H1 (cell line): ENCODE measurements at regions not wholly inside any gene's neighbourhood (a gene's known extent, or its start where the extent isn't known, plus 50 kb on each side); places are given as distances from the start of the nearest gene placed in this dataset.
"Not testable (repeated sequence)": the region's sequence is repeated elsewhere in the genome, so short reads cannot be mapped to it uniquely, and the experiment has no call there.

ENCODE experiments used
- CTCF ChIA-PET: fragments of 300-600 bp; sonication (Branson Sonifier 250); formaldehyde crosslinking; loops from one replicate; lab custom pipeline; 2021; ENCODE audit not compliant: partially characterized antibody; lab: Charles Lee
- POLR2A ChIA-PET: fragments of 300-600 bp; sonication (Branson Sonifier 250); formaldehyde crosslinking; loops from one replicate; lab custom pipeline; 2021; ENCODE audit warnings: inconsistent platforms; ENCODE audit not compliant: partially characterized antibody; lab: Charles Lee
- DNase-seq, 2 experiments: peaks; one replicate each; pipeline versions ENCODE4 v3.0.0 to v3.0.0-alpha.2; 2010 to 2022; ENCODE audit warnings: low spot score in 2 of 2, low read depth in 1 of 2, mixed read lengths in 1 of 2
- FAIRE-seq: peaks from 2 replicates; lab custom pipeline; 2011; peaks lifted over from hg19 to GRCh38; lab: Jason Lieb, UNC
- H2AFZ ChIP-seq: 2 replicates; pipeline ENCODE4 v1.8.1; 2012; ENCODE audit warnings: low read length, inconsistent platforms
- H2AK5ac ChIP-seq: 2 replicates; pipeline ENCODE4 v1.6.1; 2013; ENCODE audit warnings: low read depth, low read length
- H2BK120ac ChIP-seq: replicated peaks from 2 replicates; pipeline ENCODE3; 2013; ENCODE audit warnings: low read depth, low read length, inconsistent platforms
- H2BK12ac ChIP-seq: 2 replicates; pipeline ENCODE4 v1.6.1; 2013; ENCODE audit warnings: low read depth, low read length
- H2BK15ac ChIP-seq: 2 replicates; pipeline ENCODE4 v1.6.1; 2013; ENCODE audit warnings: low read length
- H2BK20ac ChIP-seq: 2 replicates; pipeline ENCODE4 v1.6.1; 2013; ENCODE audit warnings: low read length
- H2BK5ac ChIP-seq: 2 replicates; pipeline ENCODE4 v1.6.1; 2013; ENCODE audit warnings: low read depth, low read length
- H3K14ac ChIP-seq: 2 replicates; pipeline ENCODE4 v1.6.1; 2013; ENCODE audit warnings: inconsistent platforms; ENCODE audit not compliant: insufficient read length
- H3K18ac ChIP-seq: 2 replicates; pipeline ENCODE4 v1.6.1; 2013; ENCODE audit warnings: low read length; ENCODE audit errors: extremely low read depth
- H3K23ac ChIP-seq: 2 replicates; pipeline ENCODE4 v1.6.1; 2013; ENCODE audit warnings: inconsistent platforms; ENCODE audit not compliant: insufficient read length
- H3K23me2 ChIP-seq: 2 replicates; pipeline ENCODE4 v1.6.1; 2013; ENCODE audit warnings: low read depth, low read length
- H3K27ac ChIP-seq: 2 replicates; pipeline ENCODE4 v1.6.1; 2011; ENCODE audit warnings: low read depth, low read length, inconsistent platforms
- H3K27me3 ChIP-seq, 4 experiments: replicated peaks in 1 of 4; 1 replicate in 1 of 4; 2 replicates in 3 of 4; pipeline versions ENCODE4 v1.6.1 to v1.8.1; 2011 to 2013; ENCODE audit warnings: low read length in 3 of 4, mild to moderate bottlenecking in 3 of 4, inconsistent platforms in 2 of 4, mixed read lengths in 2 of 4, moderate library complexity in 1 of 4; ENCODE audit not compliant: control insufficient read depth in 3 of 4, insufficient read depth in 3 of 4; ENCODE audit errors: extremely low read depth in 1 of 4
- H3K36me3 ChIP-seq, 4 experiments: 2 replicates each; pipeline versions ENCODE4 v1.6.1 to v1.8.1; 2011 to 2013; ENCODE audit warnings: mild to moderate bottlenecking in 4 of 4, low read length in 3 of 4, moderate library complexity in 2 of 4, control low read depth in 1 of 4, inconsistent platforms in 1 of 4; ENCODE audit not compliant: insufficient read depth in 4 of 4, control insufficient read depth in 2 of 4
- H3K4ac ChIP-seq: replicated peaks from 2 replicates; pipeline ENCODE3; 2013; ENCODE audit warnings: low read length, low read depth, mixed read lengths, inconsistent platforms; ENCODE audit not compliant: insufficient read length
- H3K4me1 ChIP-seq, 4 experiments: replicated peaks in 1 of 4; 1 replicate in 1 of 4; 2 replicates in 3 of 4; pipeline versions ENCODE4 v1.6.1 to v1.8.1; 2011 to 2013; ENCODE audit warnings: low read length in 3 of 4, inconsistent platforms in 2 of 4, mixed read lengths in 1 of 4; ENCODE audit not compliant: insufficient read depth in 4 of 4, control insufficient read depth in 3 of 4
- H3K4me2 ChIP-seq, 2 experiments: 2 replicates each; pipeline versions ENCODE4 v1.6.1 to v1.8.1; 2011 to 2013; ENCODE audit warnings: low read depth in 2 of 2, low read length in 2 of 2, control low read depth in 1 of 2, inconsistent platforms in 1 of 2, mild to moderate bottlenecking in 1 of 2; ENCODE audit not compliant: insufficient read depth in 1 of 2
- H3K4me3 ChIP-seq, 4 experiments: fragments of 200-600, 300-600 bp in 1 of 4; sonication (generic), shearing (Covaris generic), sonication (Bioruptor Twin) in 1 of 4; 2 replicates each; pipeline versions ENCODE4 v1.5.1 to v1.8.1; 2011 to 2016; ENCODE audit warnings: low read length in 4 of 4, low read depth in 3 of 4, control low read depth in 2 of 4, inconsistent platforms in 2 of 4, mild to moderate bottlenecking in 2 of 4, mixed read lengths in 1 of 4, moderate library complexity in 1 of 4; ENCODE audit not compliant: insufficient read depth in 2 of 4; ENCODE audit errors: extremely low read depth in 1 of 4
- H3K56ac ChIP-seq: replicated peaks from 2 replicates; pipeline ENCODE3; 2013; ENCODE audit warnings: low read depth, mild to moderate bottlenecking, mixed read lengths, low read length, inconsistent platforms; ENCODE audit not compliant: insufficient read length
- H3K79me1 ChIP-seq: 2 replicates; pipeline ENCODE4 v1.6.1; 2013; ENCODE audit warnings: low read depth, low read length, control low read depth
- H3K79me2 ChIP-seq, 2 experiments: 2 replicates each; pipeline versions ENCODE4 v1.6.1 to v1.8.1; 2012 to 2013; ENCODE audit warnings: low read length in 2 of 2, mild to moderate bottlenecking in 2 of 2, inconsistent platforms in 1 of 2; ENCODE audit not compliant: insufficient read depth in 2 of 2, control insufficient read depth in 1 of 2
- H3K9ac ChIP-seq, 4 experiments: replicated peaks in 1 of 4; 1 replicate in 1 of 4; 2 replicates in 3 of 4; pipeline versions ENCODE4 v1.6.1 to v1.8.1; 2011 to 2013; ENCODE audit warnings: low read depth in 3 of 4, low read length in 3 of 4, control low read depth in 2 of 4, mild to moderate bottlenecking in 2 of 4, moderate library complexity in 2 of 4, inconsistent platforms in 1 of 4; ENCODE audit errors: extremely low read depth in 1 of 4
- H3K9me3 ChIP-seq, 2 experiments: 2 replicates each; pipeline versions ENCODE4 v1.6.1 to v1.8.1; 2012 to 2013; ENCODE audit warnings: mild to moderate bottlenecking in 2 of 2, moderate library complexity in 2 of 2, control low read depth in 1 of 2, inconsistent platforms in 1 of 2, low read depth in 1 of 2, low read length in 1 of 2, mixed read lengths in 1 of 2; ENCODE audit not compliant: insufficient read depth in 2 of 2
- H4K20me1 ChIP-seq, 2 experiments: replicated peaks in 1 of 2; 2 replicates each; pipeline versions ENCODE3 to v1.8.1; 2011 to 2013; ENCODE audit warnings: inconsistent platforms in 2 of 2, low read length in 2 of 2, mild to moderate bottlenecking in 1 of 2; ENCODE audit not compliant: insufficient read depth in 2 of 2, control insufficient read depth in 1 of 2
- H4K5ac ChIP-seq: 2 replicates; pipeline ENCODE4 v1.6.1; 2013; ENCODE audit warnings: low read length, low read depth, mixed read lengths, inconsistent platforms; ENCODE audit not compliant: insufficient read length
- H4K8ac ChIP-seq: 2 replicates; pipeline ENCODE4 v1.8.0; 2013; ENCODE audit warnings: mild to moderate bottlenecking, moderate library complexity, low read length, inconsistent platforms; ENCODE audit not compliant: insufficient read depth; ENCODE audit errors: extremely low read depth
- H4K91ac ChIP-seq: replicated peaks from 2 replicates; pipeline ENCODE3; 2013; ENCODE audit warnings: low read length, mixed read lengths, inconsistent platforms; ENCODE audit not compliant: insufficient read length
- WGBS, 2 experiments: shearing (Covaris generic) in 1 of 2; methylation state at CpG; one replicate each; pipeline versions ENCODE4 v1.1.6 to v1.1.7; 2013 to 2015; ENCODE audit warnings: low lambda C conversion rate in 2 of 2, mixed read lengths in 2 of 2, inconsistent platforms in 1 of 2, low coverage in 1 of 2, missing lambda C conversion rate in 1 of 2; ENCODE audit not compliant: insufficient replicate concordance in 2 of 2, insufficient coverage in 1 of 2, insufficient read length in 1 of 2; ENCODE audit errors: extremely low coverage in 1 of 2, missing lambda C conversion rate in 1 of 2; 5-methylcytosine and 5-hydroxymethylcytosine counted together

DNA sequence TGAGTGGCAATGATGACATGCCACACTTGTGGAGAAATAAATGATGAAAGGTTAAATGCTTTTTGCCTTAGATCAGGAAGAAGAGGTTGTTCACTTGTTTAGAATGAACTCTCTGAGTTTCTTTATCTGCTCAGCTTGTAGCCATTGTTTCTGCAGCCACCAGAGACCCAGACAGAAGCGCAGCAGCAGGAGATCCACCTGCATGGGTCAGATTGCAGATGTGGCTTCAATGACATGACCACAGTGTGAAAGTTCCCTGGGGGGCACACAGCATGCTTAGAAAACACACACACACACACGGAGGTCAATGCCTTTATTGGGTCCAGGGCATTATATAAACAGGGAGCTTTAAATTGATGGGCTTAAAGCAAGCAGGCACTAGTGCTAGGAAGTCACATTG is 129.0 kb upstream of the ZNF658 start:
- H2BK15ac ChIP-seq, H3K23ac ChIP-seq, H3K9me3 ChIP-seq, FAIRE-seq, H3K27me3 ChIP-seq, CTCF ChIA-PET, H3K4me1 ChIP-seq, H3K4me2 ChIP-seq, H2BK120ac ChIP-seq, H3K56ac ChIP-seq, H4K5ac ChIP-seq, DNase-seq, H2BK20ac ChIP-seq, H4K20me1 ChIP-seq, H4K8ac ChIP-seq, H3K14ac ChIP-seq, H3K23me2 ChIP-seq, H3K27ac ChIP-seq, H3K79me1 ChIP-seq, POLR2A ChIA-PET, H3K36me3 ChIP-seq, H4K91ac ChIP-seq, H3K4me3 ChIP-seq, H2AK5ac ChIP-seq, H3K18ac ChIP-seq, H2AFZ ChIP-seq, H2BK5ac ChIP-seq, H3K4ac ChIP-seq, H3K79me2 ChIP-seq, H3K9ac ChIP-seq, H2BK12ac ChIP-seq: not testable (repeated sequence)
- WGBS, 2 experiments: 0% methylated on average over 1 of the region's 2 CpGs; no CpG with 5 or more reads in 1 of the 2 experiments

GRCh38 chr9:66774618-66775017 is 125.9 kb upstream of the ZNF658 start:
- H2BK5ac ChIP-seq, H3K79me2 ChIP-seq, H2AFZ ChIP-seq, H3K18ac ChIP-seq, FAIRE-seq, CTCF ChIA-PET, H3K79me1 ChIP-seq, H4K20me1 ChIP-seq, H3K23ac ChIP-seq, H4K91ac ChIP-seq, H2AK5ac ChIP-seq, H3K4me1 ChIP-seq, POLR2A ChIA-PET, H2BK120ac ChIP-seq, DNase-seq, H2BK15ac ChIP-seq, H3K27me3 ChIP-seq, H2BK20ac ChIP-seq, H2BK12ac ChIP-seq, H3K23me2 ChIP-seq, H4K8ac ChIP-seq, H3K27ac ChIP-seq, H3K9me3 ChIP-seq, H3K9ac ChIP-seq, H3K4ac ChIP-seq, H3K36me3 ChIP-seq, H4K5ac ChIP-seq, H3K56ac ChIP-seq, H3K4me3 ChIP-seq, H3K14ac ChIP-seq: not testable (repeated sequence)
- H3K4me2 ChIP-seq: peak overlapping the region in 1 of 2 experiments; percentile 13; a peak in 1 of 4 replicates
- 29% methylated on average over 2 of the region's 8 CpGs; no CpG with 5 or more reads in 1 of the 2 experiments for WGBS, 2 experiments
